ENCODE measurements at regions not wholly inside any gene's neighbourhood (a gene's known extent, or its start where the extent isn't known, plus 50 kb on each side); places are given as distances from the start of the nearest gene placed in this dataset.

GRCh38 chr2:193332941-193333340, 1138.2 kb upstream of the TMEFF2 start:
- no peak for DNase-seq (ENCODE audit: low spot score)

DNA sequence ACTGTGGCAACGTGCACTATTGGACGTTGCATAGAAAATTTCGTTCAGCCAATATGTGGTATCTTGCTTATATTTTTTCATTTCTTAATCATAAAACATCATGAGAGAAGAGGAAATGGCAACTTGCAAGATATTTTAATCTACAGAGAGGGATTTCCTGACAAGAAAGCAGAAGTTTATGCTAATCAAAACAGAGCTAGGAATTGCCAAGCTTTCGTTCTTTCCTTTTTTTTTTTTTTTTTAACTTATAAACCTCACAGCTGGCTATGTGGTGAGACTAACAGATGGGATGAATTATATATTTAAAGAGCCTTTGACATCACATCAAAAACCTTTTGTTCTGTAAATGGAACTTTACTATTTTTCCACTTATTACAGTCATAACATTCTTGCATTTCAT, 1136.9 kb upstream of the TMEFF2 start:
- no peak for DNase-seq (ENCODE audit: low spot score)

- no peak for DNase-seq (ENCODE audit: low spot score)
Measured at GRCh38 chr2:193326296-193326695, 1131.6 kb upstream of the TMEFF2 start.

- DNase-seq (ENCODE audit: low spot score): no peak
Measured at GRCh38 chr2:193315428-193316091, 1120.8 kb upstream of the TMEFF2 start.

- DNase-seq (ENCODE audit: low spot score): no peak
Measured at GRCh38 chr2:193303464-193303863, 1108.7 kb upstream of the TMEFF2 start.

- DNase-seq (ENCODE audit: low spot score): no peak
Measured at GRCh38 chr2:193294371-193294770, 1099.6 kb upstream of the TMEFF2 start.

DNA sequence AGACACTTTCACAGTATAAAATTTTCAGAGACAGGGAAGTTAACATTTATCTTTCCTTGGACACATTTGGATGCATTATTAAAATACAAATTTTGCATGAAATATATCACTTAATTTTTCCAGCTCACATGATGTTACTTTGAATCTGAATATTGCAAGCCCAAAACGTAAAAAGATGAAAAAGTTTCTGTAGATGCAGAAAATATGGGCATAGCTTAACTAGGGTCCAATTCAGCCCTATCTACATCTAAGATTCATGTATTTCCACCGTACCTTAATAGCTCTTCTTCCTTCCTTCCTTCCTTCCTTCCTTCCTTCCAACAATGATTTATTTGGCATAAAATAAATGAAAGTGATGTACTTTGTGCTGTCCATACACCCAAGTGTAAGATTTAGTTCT, 1084.6 kb upstream of the TMEFF2 start:
- no peak for DNase-seq (ENCODE audit: low spot score)

- DNase-seq (ENCODE audit: low spot score): no peak
Measured at GRCh38 chr2:193276988-193277387, 1082.3 kb upstream of the TMEFF2 start.

- no peak for DNase-seq (ENCODE audit: low spot score)
Measured at GRCh38 chr2:193276560-193276959, 1081.8 kb upstream of the TMEFF2 start.

GRCh38 chr2:193276069-193276468, 1081.3 kb upstream of the TMEFF2 start:
- no peak for DNase-seq (ENCODE audit: low spot score)

- no peak for DNase-seq (ENCODE audit: low spot score)
Measured at GRCh38 chr2:193272011-193272410, 1077.3 kb upstream of the TMEFF2 start.

- no peak for DNase-seq (ENCODE audit: low spot score)
Measured at GRCh38 chr2:193270816-193271215, 1076.1 kb upstream of the TMEFF2 start.

GRCh38 chr2:193267496-193268002, 1072.8 kb upstream of the TMEFF2 start:
- no peak for DNase-seq (ENCODE audit: low spot score)

DNA sequence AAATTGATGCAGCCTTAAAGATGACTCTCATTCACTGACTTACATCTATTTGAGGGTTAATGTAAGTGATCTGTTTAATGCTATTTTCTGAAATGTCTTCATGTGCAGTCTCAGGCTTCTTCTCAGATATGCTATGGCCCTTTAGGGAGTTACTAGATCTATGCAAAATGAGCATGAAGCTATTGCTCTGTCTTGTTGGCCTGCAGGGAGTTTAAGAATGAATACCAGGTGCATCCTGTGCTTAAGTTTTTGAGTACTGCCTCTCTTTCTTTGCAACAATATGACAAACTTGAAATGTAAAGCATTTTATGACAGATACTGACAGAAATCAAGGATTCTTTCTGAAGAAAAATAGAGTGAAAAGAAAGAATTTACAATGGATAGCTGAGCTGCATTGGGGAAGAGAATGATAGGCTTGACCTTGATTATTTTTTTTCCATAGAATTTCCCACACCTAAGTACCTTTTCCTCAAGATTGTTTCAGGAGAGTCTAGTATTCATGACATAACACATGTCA, 1058.3 kb upstream of the TMEFF2 start:
- DNase-seq (ENCODE audit: low spot score): no peak

GRCh38 chr2:193251909-193252308, 1057.2 kb upstream of the TMEFF2 start:
- no peak for DNase-seq (ENCODE audit: low spot score)

DNA sequence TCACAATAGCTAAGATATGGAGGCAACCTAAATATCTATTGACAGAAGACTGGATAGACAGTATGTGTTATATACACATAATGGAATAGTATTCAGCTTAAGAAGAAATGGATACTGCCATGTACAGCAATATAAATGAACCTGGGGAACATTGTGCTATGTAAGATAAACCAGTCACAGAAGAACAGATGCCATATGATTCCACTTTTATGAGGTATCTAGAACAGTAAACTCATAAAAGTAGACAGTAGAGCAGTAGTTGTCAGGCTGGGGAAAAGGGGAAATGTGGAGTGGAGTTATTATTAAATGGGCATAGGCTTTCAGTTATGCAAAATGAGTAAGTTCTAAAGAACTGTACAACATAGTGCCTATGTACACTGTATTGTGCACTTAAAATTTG, 1055.7 kb upstream of the TMEFF2 start:
- no peak for DNase-seq (ENCODE audit: low spot score)

DNA sequence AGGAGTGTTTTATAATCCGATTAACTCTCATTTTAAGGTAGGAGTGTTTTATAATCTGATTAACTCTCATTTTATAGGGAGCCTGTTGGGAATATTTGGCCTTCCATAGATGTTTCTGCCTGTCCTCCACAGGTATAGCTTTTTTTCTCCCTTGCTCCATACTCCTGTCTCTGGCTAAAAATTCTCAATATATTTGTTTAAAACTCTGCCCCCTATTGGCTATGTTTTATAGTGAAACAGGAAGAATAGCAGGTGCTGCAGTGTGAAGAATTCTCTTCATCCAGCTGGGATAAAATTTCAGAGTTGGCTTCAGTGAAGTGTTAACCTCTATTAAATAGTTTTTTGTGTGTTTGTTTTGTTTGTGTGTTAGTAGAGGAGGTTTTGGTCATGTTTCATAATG, 1046.0 kb upstream of the TMEFF2 start:
- no peak for DNase-seq (ENCODE audit: low spot score)

DNA sequence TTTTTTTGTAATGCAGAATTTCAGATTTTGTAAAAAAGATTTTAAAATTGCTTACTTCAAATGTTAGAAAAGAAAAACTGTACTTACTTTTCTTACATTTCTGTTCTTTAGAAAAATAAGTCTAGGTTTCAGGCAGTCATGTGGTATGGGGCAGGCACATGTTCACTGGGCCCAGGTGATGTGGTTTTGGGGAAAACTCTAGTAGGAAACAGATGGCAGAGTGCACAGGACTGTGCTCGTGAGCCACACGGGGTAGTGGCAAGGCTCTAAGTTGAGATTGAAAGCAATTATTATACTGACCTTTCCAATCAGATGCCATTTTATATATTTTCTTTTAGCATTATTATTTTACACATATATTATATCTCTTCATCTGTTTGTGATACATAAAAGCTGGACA, 1036.9 kb upstream of the TMEFF2 start:
- DNase-seq (ENCODE audit: low spot score): no peak

- no peak for DNase-seq (ENCODE audit: low spot score)
Measured at GRCh38 chr2:193228276-193228675, 1033.5 kb upstream of the TMEFF2 start.

DNA sequence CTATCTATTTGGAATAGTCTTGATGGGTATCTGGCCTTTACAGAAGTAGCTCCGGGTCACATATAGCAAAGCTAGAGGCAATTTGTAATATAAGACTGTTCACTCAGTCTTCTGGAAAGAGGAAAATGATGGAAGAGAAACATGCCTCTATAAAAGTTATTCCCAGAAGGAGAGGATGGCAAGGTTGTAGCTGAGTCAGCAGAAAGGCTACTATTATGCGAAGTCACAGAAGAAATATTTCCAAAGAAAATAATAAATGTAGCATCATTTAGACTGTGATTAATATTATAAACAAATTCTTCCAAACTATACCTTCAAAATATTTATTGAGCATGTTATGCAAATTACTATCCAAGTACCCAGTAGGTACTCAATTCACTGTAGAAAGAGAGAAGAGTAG, 1027.7 kb upstream of the TMEFF2 start:
- DNase-seq (ENCODE audit: low spot score): no peak

- DNase-seq (ENCODE audit: low spot score): no peak
Measured at GRCh38 chr2:193219413-193219812, 1024.7 kb upstream of the TMEFF2 start.

DNA sequence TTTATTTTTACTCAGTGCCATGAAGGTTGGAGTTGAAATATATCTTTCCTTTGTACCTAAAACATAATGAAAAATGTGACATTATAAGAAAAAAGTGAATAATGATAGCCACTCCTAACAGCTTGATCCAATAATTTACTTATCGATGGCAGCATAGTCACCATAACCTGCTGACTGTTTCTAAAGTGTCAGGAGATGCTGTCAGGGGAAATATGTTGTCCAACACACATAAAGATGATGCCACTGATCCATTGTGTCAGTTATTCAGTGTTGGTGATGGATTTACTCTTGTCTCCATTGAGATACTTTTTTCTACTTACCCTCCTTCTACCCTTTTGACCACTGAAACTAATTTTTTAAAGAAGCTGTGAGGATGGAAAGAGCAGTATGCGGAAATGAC, 1006.9 kb upstream of the TMEFF2 start:
- no peak for DNase-seq (ENCODE audit: low spot score)

DNA sequence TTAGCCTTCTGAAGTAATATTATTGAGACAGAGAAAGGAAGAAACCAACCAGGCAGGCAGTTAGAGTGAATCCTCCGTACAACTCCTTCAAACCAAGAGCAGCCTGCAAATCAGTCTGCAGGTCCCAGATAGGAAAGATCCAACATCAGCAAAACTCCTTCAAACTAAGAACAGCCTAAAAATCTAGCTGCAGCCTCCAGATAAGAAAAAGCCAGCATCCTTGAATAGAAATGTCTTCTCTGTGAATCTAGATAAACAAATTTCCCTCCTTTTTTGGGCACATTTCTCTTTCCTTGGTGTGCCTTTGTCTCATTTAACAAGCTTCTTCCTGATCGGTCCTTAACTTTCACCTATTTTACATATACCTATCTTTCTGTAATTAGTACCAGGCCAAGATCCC, 1004.6 kb upstream of the TMEFF2 start:
- no peak for DNase-seq (ENCODE audit: low spot score)

GRCh38 chr2:193187816-193188215, 993.1 kb upstream of the TMEFF2 start:
- DNase-seq (ENCODE audit: low spot score): no peak

All from hematopoietic multipotent progenitor cell treated with erythropoietin and hydrocortisone succinate and interleukin-3 and kit ligand, for 15 days (in vitro differentiated cells).